A549 (cell line): ENCODE measurements at regions not wholly inside any gene's neighbourhood (a gene's known extent, or its start where the extent isn't known, plus 50 kb on each side); places are given as distances from the start of the nearest gene placed in this dataset.

Experiments used
- ATAC-seq, 2 experiments: fragments of 200-7000 bp in 1 of 2; fragments of >200 bp in 1 of 2; cut with Nextera tagmentation in 1 of 2; cut with Tn5 transposase in 1 of 2; 3 replicates each; pipeline versions ENCODE4 v1.8.0 to v1.9.1; 2018 to 2020; ENCODE audit warnings: mild to moderate bottlenecking in 1 of 2, moderate library complexity in 1 of 2
- CTCF ChIA-PET: fragments of 300-600 bp; sonication (Branson Sonifier 250); formaldehyde crosslinking; extraction: SDS; loops from one replicate; lab custom pipeline; 2021; ENCODE audit warnings: antibody characterized with exemption, inconsistent platforms; lab: Yijun Ruan, JAX
- POLR2A ChIA-PET: fragments of 350-600 bp; formaldehyde crosslinking; extraction: SDS; loops from one replicate; lab custom pipeline; 2021; ENCODE audit warnings: antibody characterized with exemption, inconsistent platforms; lab: Yijun Ruan, JAX
- DNase-seq, 2 experiments: peaks; one replicate each; pipeline versions ENCODE4 v3.0.0 to v3.0.0-alpha.2; 2011 to 2016; ENCODE audit warnings: low read depth in 1 of 2, low spot score in 1 of 2
- FAIRE-seq: peaks from 2 replicates; lab custom pipeline; 2011; peaks lifted over from hg19 to GRCh38; lab: Jason Lieb, UNC
- H3K27ac ChIP-seq, 2 experiments: fragments of >200 bp; sonication (Bioruptor Twin); formaldehyde crosslinking; 3 replicates each; pipeline ENCODE4 v1.5.1; 2016 to 2017
- H3K4me1 ChIP-seq: fragments of >200 bp; sonication (Bioruptor Twin); formaldehyde crosslinking; 3 replicates; pipeline ENCODE4 v1.6.1; 2016
- H3K4me2 ChIP-seq: fragments of >200 bp; sonication (Bioruptor Twin); formaldehyde crosslinking; 3 replicates; pipeline ENCODE4 v1.6.1; 2016
- H3K4me3 ChIP-seq: fragments of >200 bp; sonication (Bioruptor Twin); formaldehyde crosslinking; 3 replicates; pipeline ENCODE4 v1.5.1; 2016
- H3K9me3 ChIP-seq: fragments of >200 bp; sonication (Bioruptor Twin); formaldehyde crosslinking; 3 replicates; pipeline ENCODE4 v1.6.1; 2016
- CBX2 ChIP-seq: fragments of 200-600 bp; sonication (generic); IDR thresholded peaks from 2 replicates; pipeline ENCODE4 v1.6.1; 2016; ENCODE audit warnings: low read depth, mild to moderate bottlenecking, borderline replicate concordance
- CEBPB ChIP-seq, 2 experiments: fragments of >200 bp in 1 of 2; sonication (Bioruptor Twin) in 1 of 2; formaldehyde crosslinking in 1 of 2; IDR thresholded peaks; 2 replicates each; pipeline ENCODE4 v1.6.1; 2012 to 2016
- CHD2 ChIP-seq: fragments of 150-350 bp; IDR thresholded peaks from 2 replicates; pipeline ENCODE4 v1.6.1; 2014; ENCODE audit warnings: low read length; ENCODE audit not compliant: partially characterized antibody
- EHF ChIP-seq: fragments of 250-450 bp; sonication (Bioruptor Pico); IDR thresholded peaks from 2 replicates; pipeline ENCODE4 v1.5.0; 2020; ENCODE audit warnings: mild to moderate bottlenecking
- EHMT2 ChIP-seq: fragments of 200-600 bp; sonication (generic); IDR thresholded peaks from 2 replicates; pipeline ENCODE4 v1.6.1; 2016; ENCODE audit warnings: antibody characterized with exemption, low read depth, mild to moderate bottlenecking, moderate library complexity
- ELK1 ChIP-seq: fragments of 150-350 bp; IDR thresholded peaks from 2 replicates; pipeline ENCODE4 v1.6.1; 2014; ENCODE audit warnings: low read depth, mild to moderate bottlenecking, low read length
- ESRRA ChIP-seq: fragments of 150-350 bp; IDR thresholded peaks from 2 replicates; pipeline ENCODE4 v1.6.1; 2014; ENCODE audit warnings: mild to moderate bottlenecking, low read length, borderline replicate concordance
- FOSB ChIP-seq: fragments of 250-450 bp; sonication (Bioruptor Pico); IDR thresholded peaks from 2 replicates; pipeline ENCODE4 v1.5.0; 2020; ENCODE audit warnings: mild to moderate bottlenecking, moderate library complexity
- FOXS1 ChIP-seq: fragments of 250-450 bp; sonication (Bioruptor Pico); IDR thresholded peaks from 2 replicates; pipeline ENCODE4 v1.5.0; 2020; ENCODE audit warnings: mild to moderate bottlenecking, moderate library complexity
- GATA3 ChIP-seq: IDR thresholded peaks from 2 replicates; pipeline ENCODE4 v1.6.1; 2012; ENCODE audit warnings: borderline replicate concordance
- HEYL ChIP-seq: fragments of 250-450 bp; sonication (Bioruptor Pico); IDR thresholded peaks from 2 replicates; pipeline ENCODE4 v1.8.0; 2021; ENCODE audit warnings: mild to moderate bottlenecking, moderate library complexity
- HOXA7 ChIP-seq: fragments of 250-450 bp; sonication (Bioruptor Pico); IDR thresholded peaks from 2 replicates; pipeline ENCODE4 v1.5.0; 2020; ENCODE audit warnings: mild to moderate bottlenecking, moderate library complexity
- HOXB13 ChIP-seq: fragments of 250-450 bp; sonication (Bioruptor Pico); IDR thresholded peaks from 2 replicates; pipeline ENCODE4 v1.5.0; 2020; ENCODE audit warnings: low read depth, mild to moderate bottlenecking, moderate library complexity
- JUN ChIP-seq, 2 experiments: fragments of >200 bp; sonication (Bioruptor Twin); formaldehyde crosslinking; IDR thresholded peaks; 2 replicates in 1 of 2; 3 replicates in 1 of 2; pipeline ENCODE4 v1.6.1; 2016 to 2017
- MAFK ChIP-seq: fragments of 450-650 bp; IDR thresholded peaks from 2 replicates; pipeline ENCODE4 v1.6.1; 2014; ENCODE audit not compliant: partially characterized antibody
- POLR2A ChIP-seq: IDR thresholded peaks from 2 replicates; pipeline ENCODE4 v1.6.1; 2012; ENCODE audit warnings: mild to moderate bottlenecking, low read length
- POLR2AphosphoS2 ChIP-seq: conservative IDR thresholded peaks from 2 replicates; pipeline ENCODE4 v1.6.1; 2012; ENCODE audit warnings: low read length, improper control_type of control experiment, inconsistent platforms
- RARB ChIP-seq: fragments of 250-450 bp; sonication (Bioruptor Pico); IDR thresholded peaks from 2 replicates; pipeline ENCODE4 v1.8.0; 2021; ENCODE audit warnings: mild to moderate bottlenecking, moderate library complexity
- RCOR1 ChIP-seq: fragments of 150-350 bp; IDR thresholded peaks from 2 replicates; pipeline ENCODE4 v1.6.1; 2014; ENCODE audit warnings: antibody characterized with exemption, low read length, low read depth
- SMC3 ChIP-seq: fragments of >200 bp; sonication (Bioruptor Twin); formaldehyde crosslinking; IDR thresholded peaks from 3 replicates; pipeline ENCODE4 v1.6.1; 2018; ENCODE audit warnings: inconsistent platforms
- ZNF302 ChIP-seq: fragments of 250-450 bp; sonication (Bioruptor Pico); IDR thresholded peaks from 2 replicates; pipeline ENCODE4 v1.9.0; 2021; ENCODE audit warnings: inconsistent platforms, mild to moderate bottlenecking, moderate library complexity
- ZSCAN20 ChIP-seq: fragments of 250-450 bp; sonication (Bioruptor Pico); IDR thresholded peaks from 2 replicates; pipeline ENCODE4 v1.8.0; 2022; ENCODE audit warnings: mild to moderate bottlenecking, moderate library complexity
- WGBS: methylation state at CpG from one replicate; pipeline ENCODE4 v1.1.6; 2017; ENCODE audit errors: missing lambda C conversion rate; 5-methylcytosine and 5-hydroxymethylcytosine counted together
- TF ChIP-seq, protein P1 (sequence below): IDR thresholded peaks from 2 replicates; pipeline ENCODE4 v1.6.1; 2012

DNA sequence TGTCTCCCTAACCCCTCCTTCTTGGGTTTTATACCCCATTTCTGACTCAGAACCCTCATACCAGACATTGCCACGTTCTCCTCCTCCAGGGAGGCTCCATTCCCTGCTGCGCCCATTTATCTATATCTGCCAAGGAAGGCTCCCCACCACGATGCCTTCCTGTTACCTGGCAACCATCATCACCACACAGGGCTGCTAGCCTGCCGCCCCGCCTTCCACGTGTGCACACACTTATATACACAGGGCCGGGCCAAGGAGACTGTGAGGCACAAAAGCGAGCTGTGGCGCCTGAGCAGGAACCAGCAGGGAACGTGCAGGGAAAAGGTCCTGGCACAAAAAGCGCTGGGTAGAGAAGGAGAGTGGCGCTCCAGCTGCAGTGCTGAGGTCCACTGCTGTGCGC, 261.8 kb downstream of the CBLN1 start:
- DNase-seq (no peak), ATAC-seq (peak in 1 of 2 experiments; percentile 52; a peak in 3 of 6 replicates), FAIRE-seq (no peak)
- POLR2A ChIA-PET = no interaction called here
- no peaks in the 10 kb centered on the region for H3K4me1 ChIP-seq
- 27% methylated on average over 9 of the region's 13 CpGs for WGBS
- H3K9me3 ChIP-seq = no peaks in the 10 kb centered on the region
- H3K27ac ChIP-seq = no peak overlapping the region
- TF ChIP-seq EHMT2 = no peak
- TF ChIP-seq CBX2 = no peak
- CTCF ChIA-PET = no interaction called here
- no peak overlapping the region for H3K4me3 ChIP-seq
- no peak overlapping the region for H3K4me2 ChIP-seq

GRCh38 chr16:49019081-49019633, 262.5 kb downstream of the CBLN1 start:
- H3K27ac ChIP-seq = no peak overlapping the region
- no peak overlapping the region for H3K4me2 ChIP-seq
- ChIA-PET POLR2A (no interaction called here), CTCF (no interaction called here)
- H3K9me3 ChIP-seq = no peaks in the 10 kb centered on the region
- no peak overlapping the region for H3K4me3 ChIP-seq
- no peaks in the 10 kb centered on the region for H3K4me1 ChIP-seq
- no peak for ATAC-seq
- no peak for TF ChIP-seq POLR2AphosphoS2
- no peak for TF ChIP-seq MAFK
- TF ChIP-seq GATA3 = no peak
- no peak for TF ChIP-seq RARB (CRISPR knock-in tag)
- no peak for TF ChIP-seq CEBPB (IDR thresholded peaks at IDR 0.05)
- TF ChIP-seq HEYL (CRISPR knock-in tag) = no peak
- no peak for TF ChIP-seq HOXB13 (CRISPR knock-in tag)
- no peak for TF ChIP-seq ELK1
- TF ChIP-seq EHF (CRISPR knock-in tag) = no peak
- TF ChIP-seq EHMT2 = no peak
- no peak for TF ChIP-seq RCOR1
- TF ChIP-seq CHD2 = no peak
- no peak for TF ChIP-seq ZNF302 (CRISPR knock-in tag)
- no peak for FAIRE-seq
- 12% methylated on average over 14 of the region's 14 CpGs for WGBS
- no peak for DNase-seq

GRCh38 chr16:49018259-49018931, 263.2 kb downstream of the CBLN1 start:
- TF ChIP-seq CEBPB (IDR thresholded peaks at IDR 0.05) = no peak
- peak; percentile 86 for TF ChIP-seq MAFK
- TF ChIP-seq ESRRA = peak; percentile 72; the same call in 1 of the 2 replicates
- no peak for TF ChIP-seq HOXA7
- no peak for TF ChIP-seq CBX2
- TF ChIP-seq, protein P1, sequence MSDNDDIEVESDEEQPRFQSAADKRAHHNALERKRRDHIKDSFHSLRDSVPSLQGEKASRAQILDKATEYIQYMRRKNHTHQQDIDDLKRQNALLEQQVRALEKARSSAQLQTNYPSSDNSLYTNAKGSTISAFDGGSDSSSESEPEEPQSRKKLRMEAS = no peak
- TF ChIP-seq HOXB13 (CRISPR knock-in tag) = no peak
- TF ChIP-seq FOSB (CRISPR knock-in tag) = no peak
- TF ChIP-seq, all 56 proteins: peak for 2
- ChIA-PET POLR2A (no interaction called here), CTCF (interaction anchor here (1.2 kb wide), 1 partner anchor 29 kb away, joined by 3 read pairs; no protein-coding TSS in a partner anchor)
- FAIRE-seq (no peak), DNase-seq (no peak), ATAC-seq (no peak)
- no peak overlapping the region for H3K27ac ChIP-seq
- H3K9me3 ChIP-seq = no peaks in the 10 kb centered on the region
- H3K4me1 ChIP-seq = no peaks in the 10 kb centered on the region
- H3K4me2 ChIP-seq = no peak overlapping the region
- H3K4me3 ChIP-seq = no peak overlapping the region
- WGBS = 21% methylated on average over 3 of the region's 3 CpGs

- DNase-seq (no peak), ATAC-seq (no peak), FAIRE-seq (no peak)
- H3K9me3 ChIP-seq = no peaks in the 10 kb centered on the region
- no peak overlapping the region for H3K4me2 ChIP-seq
- H3K27ac ChIP-seq = no peak overlapping the region
- 48% methylated on average over 2 of the region's 2 CpGs for WGBS
- TF ChIP-seq ZSCAN20 = no peak
- no peak for TF ChIP-seq POLR2A
- no peak for TF ChIP-seq FOXS1 (CRISPR knock-in tag)
- no peak for TF ChIP-seq EHF (CRISPR knock-in tag)
- TF ChIP-seq SMC3 = no peak
- no peak for TF ChIP-seq JUN (IDR thresholded peaks at IDR 0.05)
- no peak for TF ChIP-seq HOXB13 (CRISPR knock-in tag)
- CTCF ChIA-PET = interaction anchor here (1.2 kb wide), 1 partner anchor 28 kb away, joined by 3 read pairs; no protein-coding TSS in a partner anchor
- no peaks in the 10 kb centered on the region for H3K4me1 ChIP-seq
- POLR2A ChIA-PET = no interaction called here
- no peak overlapping the region for H3K4me3 ChIP-seq
Observed at GRCh38 chr16:49017501-49017900, 264.1 kb downstream of the CBLN1 start.
